RPMI7951 (cell line): ENCODE measurements at regions not wholly inside any gene's neighbourhood (a gene's known extent, or its start where the extent isn't known, plus 50 kb on each side); places are given as distances from the start of the nearest gene placed in this dataset.
"Not testable (repeated sequence)": the region's sequence is repeated elsewhere in the genome, so short reads cannot be mapped to it uniquely, and the experiment has no call there.

Experiments used
- DNase-seq: peaks from one replicate; pipeline ENCODE4 v3.0.0-alpha.2; 2012; ENCODE audit warnings: low read depth

DNA sequence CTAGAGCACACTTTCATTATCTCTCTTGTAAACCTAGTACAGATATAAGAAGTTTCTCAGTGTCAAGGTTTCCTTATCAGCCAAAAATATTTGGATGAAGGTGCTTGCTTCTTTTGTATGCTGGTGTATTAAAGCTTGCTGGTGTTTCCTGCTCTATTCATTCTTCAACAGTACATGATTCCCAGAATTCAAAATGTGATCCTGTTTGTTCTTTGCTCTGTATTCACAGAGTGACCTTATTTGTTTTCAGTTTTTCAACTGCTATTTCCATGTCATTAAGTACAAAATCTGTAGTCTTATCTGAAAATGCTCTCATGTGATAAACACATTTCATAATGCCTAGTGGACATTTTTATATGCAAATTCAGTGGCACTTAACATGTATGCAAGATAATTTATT lies 1185.8 kb downstream of the SUCLG1 start:
- DNase-seq = no peak

- DNase-seq = no peak
Measured at GRCh38 chr2:83261591-83262136, 1197.4 kb downstream of the SUCLG1 start.

DNA sequence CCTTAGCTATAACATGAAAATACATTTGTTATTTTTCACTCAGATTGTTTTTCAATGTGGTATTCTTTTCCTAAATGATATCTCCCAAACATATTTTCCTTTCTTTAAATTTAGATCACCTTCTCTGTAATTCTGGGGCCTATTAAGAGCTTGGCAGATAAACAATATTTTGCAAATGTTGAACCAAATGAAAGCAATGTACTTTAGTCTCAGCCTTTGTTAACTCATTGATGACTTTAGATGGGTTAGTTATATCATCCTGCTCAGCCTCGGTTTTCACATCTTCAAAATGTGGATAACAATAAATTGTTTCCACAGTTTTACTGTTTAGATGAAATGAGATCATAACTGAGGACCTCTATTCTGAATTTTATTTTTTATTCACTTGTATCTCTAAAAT lies 1205.2 kb downstream of the SUCLG1 start:
- DNase-seq = no peak

GRCh38 chr2:83251321-83251872 lies 1207.7 kb downstream of the SUCLG1 start:
- DNase-seq = no peak

DNA sequence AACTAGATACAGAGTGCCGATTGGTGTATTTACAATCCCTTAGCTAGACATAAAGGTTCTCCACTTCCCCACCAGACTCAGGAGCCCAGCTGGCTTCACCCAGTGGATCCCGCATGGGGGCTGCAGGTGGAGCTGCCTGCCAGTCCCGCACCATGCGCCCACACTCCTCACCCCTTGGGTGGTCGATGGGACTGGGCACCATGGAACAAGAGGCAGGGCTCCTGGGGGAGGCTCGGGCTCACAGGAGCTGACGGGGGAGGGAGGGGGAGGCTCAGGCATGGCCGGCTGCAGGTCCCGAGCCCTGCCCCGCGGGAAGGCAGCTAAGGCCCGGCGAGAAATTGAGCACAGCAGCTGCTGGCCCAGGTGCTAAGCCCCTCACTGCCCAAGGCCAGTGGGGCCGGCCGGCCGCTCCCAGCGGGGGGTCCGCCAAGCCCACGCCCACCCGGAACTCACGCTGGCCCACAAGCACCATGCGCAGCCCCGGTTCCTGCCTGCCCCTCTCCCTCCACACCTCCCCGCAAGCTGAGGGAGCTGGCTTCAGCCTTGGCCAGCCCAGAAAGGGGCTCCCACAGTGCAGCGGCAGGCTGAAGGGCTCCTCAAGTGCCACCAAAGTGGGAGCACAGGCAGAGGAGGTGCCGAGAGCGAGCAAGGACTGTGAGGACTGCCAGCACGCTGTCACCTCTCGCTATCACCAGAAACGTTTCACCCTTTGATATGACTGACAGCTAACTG lies 1213.1 kb downstream of the SUCLG1 start:
- DNase-seq = not testable (repeated sequence)

GRCh38 chr2:83240611-83241010 lies 1218.5 kb downstream of the SUCLG1 start:
- DNase-seq = no peak

DNA sequence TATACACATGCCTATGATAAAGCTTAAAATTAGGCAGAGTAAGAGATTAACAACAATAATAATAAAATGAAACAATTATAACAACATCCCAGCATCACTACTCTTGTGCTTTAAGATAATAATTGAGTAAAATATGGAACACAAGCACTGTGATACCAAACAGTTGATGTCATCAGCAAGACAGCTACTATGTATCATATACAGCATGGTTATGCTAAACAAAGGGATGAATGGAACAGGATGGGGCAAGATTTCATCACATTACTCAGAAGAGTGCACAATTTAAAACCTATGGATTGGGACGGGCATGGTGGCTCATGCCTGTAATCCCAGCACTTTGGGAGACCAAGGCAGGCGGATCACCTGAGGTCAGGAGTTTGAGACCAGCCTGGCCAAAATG lies 1221.0 kb downstream of the SUCLG1 start:
- no peak for DNase-seq

DNA sequence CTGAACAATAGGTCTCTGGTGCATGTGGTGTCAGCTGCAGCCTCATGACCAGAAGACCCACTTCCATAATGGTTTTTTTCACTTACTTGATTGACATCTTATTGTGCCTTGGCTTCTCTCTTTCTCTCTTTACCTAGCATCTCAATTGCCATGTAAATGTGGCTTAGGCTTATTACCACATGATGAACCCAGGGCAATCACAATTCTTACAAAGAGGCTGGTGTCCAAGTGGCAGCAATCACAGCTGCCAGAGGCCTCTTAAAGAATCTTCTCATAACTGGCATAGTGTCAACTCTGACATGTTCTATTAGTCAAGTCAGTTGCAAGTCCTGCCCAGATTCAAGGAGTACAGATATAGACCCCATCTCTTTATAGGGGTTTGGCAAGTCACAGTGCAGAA lies 1224.8 kb downstream of the SUCLG1 start:
- DNase-seq = no peak

- no peak for DNase-seq
Measured at GRCh38 chr2:83233781-83234180, 1225.3 kb downstream of the SUCLG1 start.

GRCh38 chr2:83233326-83233725 lies 1225.8 kb downstream of the SUCLG1 start:
- DNase-seq = no peak

DNA sequence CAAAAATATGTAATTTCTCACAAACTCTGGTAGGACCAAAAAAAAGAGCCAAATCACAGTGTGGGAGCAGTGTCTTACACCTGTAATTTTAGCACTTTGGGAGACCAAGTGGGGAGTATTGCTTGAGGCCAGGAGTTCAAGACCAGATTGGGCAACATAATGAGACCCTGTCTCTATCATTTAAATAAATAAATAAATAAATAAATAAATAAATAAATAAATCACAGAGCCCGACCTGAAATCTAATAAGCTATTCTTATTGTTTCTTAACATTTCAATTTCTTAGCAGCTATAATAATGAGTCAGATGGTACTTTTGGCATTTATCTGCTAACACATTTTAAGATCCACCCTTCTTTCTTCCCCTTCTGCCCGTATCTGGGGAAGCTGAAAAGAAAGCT lies 1229.6 kb downstream of the SUCLG1 start:
- no peak for DNase-seq

- DNase-seq = no peak
Measured at GRCh38 chr2:83224591-83225200, 1234.4 kb downstream of the SUCLG1 start.

- DNase-seq = no peak
Measured at GRCh38 chr2:83221258-83221657, 1237.8 kb downstream of the SUCLG1 start.

GRCh38 chr2:83217854-83218253 lies 1241.2 kb downstream of the SUCLG1 start:
- DNase-seq = no peak

DNA sequence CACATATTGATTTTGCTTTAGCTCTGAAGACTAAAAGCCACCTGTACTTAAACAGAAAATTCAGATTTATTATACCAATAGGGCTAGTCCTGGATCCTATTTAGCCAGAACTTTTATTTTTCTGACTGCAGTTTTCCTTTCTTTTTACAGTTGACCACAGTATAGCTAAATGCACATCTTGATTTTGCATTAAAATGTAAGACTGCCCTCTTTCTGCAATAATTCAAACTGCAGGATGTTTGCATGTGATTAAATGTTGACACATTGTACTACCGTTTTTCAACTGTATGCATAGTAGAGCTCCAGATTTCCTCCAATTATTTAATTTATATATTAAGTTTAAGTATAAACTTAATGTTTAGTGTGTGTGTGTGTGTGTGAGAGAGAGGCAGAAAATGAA lies 1262.9 kb downstream of the SUCLG1 start:
- DNase-seq = peak; percentile 30

GRCh38 chr2:83191316-83191715 lies 1267.8 kb downstream of the SUCLG1 start:
- DNase-seq = no peak

- no peak for DNase-seq
Measured at GRCh38 chr2:83186105-83186760, 1272.8 kb downstream of the SUCLG1 start.

GRCh38 chr2:83180862-83181530 lies 1278.1 kb downstream of the SUCLG1 start:
- DNase-seq = not testable (repeated sequence)

GRCh38 chr2:83176539-83176938 lies 1282.5 kb downstream of the SUCLG1 start:
- DNase-seq = no peak

- no peak for DNase-seq
Measured at GRCh38 chr2:83172841-83173240, 1286.2 kb downstream of the SUCLG1 start.

DNA sequence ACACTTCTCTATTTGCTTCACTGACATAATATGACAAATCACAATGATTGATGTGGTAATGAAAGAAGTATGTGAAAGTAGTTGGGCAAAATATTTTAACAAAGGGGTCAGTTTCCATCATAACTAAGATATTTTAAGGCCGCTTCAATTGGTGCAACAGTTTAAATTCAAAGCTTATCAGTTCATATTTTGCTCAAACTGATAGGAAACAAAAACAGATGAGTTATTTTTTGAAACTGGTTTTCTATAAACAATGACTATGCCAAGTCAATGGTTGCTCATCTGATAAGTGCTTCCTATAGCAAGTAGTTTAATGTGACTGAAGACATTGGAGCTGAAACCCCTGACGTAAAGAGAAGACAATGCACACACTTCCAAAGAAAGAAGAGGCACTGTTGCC lies 1290.7 kb downstream of the SUCLG1 start:
- DNase-seq = no peak

GRCh38 chr2:83162421-83162820 lies 1296.7 kb downstream of the SUCLG1 start:
- no peak for DNase-seq
